Ovary (tissue), 7 donors: ENCODE measurements at regions not wholly inside any gene's neighbourhood (a gene's known extent, or its start where the extent isn't known, plus 50 kb on each side); places are given as distances from the start of the nearest gene placed in this dataset.

Experiments
- DNase-seq, 5 donors: peaks; one replicate each; pipeline ENCODE4 v3.0.0-alpha.2; 2019 to 2020
- H3K27ac ChIP-seq, 2 donors: fragments of 200-600 bp; one replicate each; pipeline versions ENCODE4 v1.5.1 to v1.8.0; 2019 to 2022
- H3K27me3 ChIP-seq: fragments of 200-600 bp; one replicate; pipeline ENCODE4 v1.8.0; 2022
- H3K36me3 ChIP-seq: fragments of 200-600 bp; sonication (generic); one replicate; pipeline ENCODE4 v1.5.1; 2019
- H3K4me1 ChIP-seq: one replicate; pipeline ENCODE4 v1.8.1; 2013; ENCODE audit warnings: mild to moderate bottlenecking, moderate library complexity; ENCODE audit not compliant: insufficient read depth
- H3K4me3 ChIP-seq: fragments of 200-600 bp; sonication (generic); one replicate; pipeline ENCODE4 v1.5.1; 2017
- H3K9me3 ChIP-seq, 2 donors: fragments of 200-600 bp in 1 of 2; sonication (generic) in 1 of 2; one replicate each; pipeline versions ENCODE4 v1.5.1 to v1.8.1; 2013 to 2019; ENCODE audit warnings: mild to moderate bottlenecking in 1 of 2, moderate library complexity in 1 of 2
- CTCF ChIP-seq, 3 donors: fragments of 450-650 bp in 2 of 3; fragments of 200-600 bp in 1 of 3; IDR thresholded peaks; one replicate each; pipeline versions ENCODE4 v1.5.1 to v1.8.0; 2016 to 2022; ENCODE audit warnings: antibody characterized with exemption in 3 of 3, mild to moderate bottlenecking in 1 of 3
- EP300 ChIP-seq: sonication (generic); formaldehyde crosslinking; IDR thresholded peaks from one replicate; pipeline ENCODE4 v1.6.1; 2017; ENCODE audit warnings: antibody characterized with exemption
- POLR2A ChIP-seq: fragments of 450-650 bp; IDR thresholded peaks from one replicate; pipeline ENCODE4 v1.6.1; 2017; ENCODE audit warnings: antibody characterized with exemption, mild to moderate bottlenecking, moderate library complexity
- WGBS, 3 donors: extraction: QIAGEN DNeasy Blood & Tissue Kit in 1 of 3; methylation state at CpG; one replicate each; pipeline versions ENCODE4 v1.1.5 to v1.1.7; 2013 to 2017; 5-methylcytosine and 5-hydroxymethylcytosine counted together
- intact Hi-C, 4 donors: fragments of 100-400 bp; cut with DNase I; formaldehyde crosslinking; loops; one replicate each; pipeline versions ENCODE4 v1.11.0 to v1.15.1; 2022 to 2023
- donor health status: DM: no; HTN: no; CAD: no; lungs with moderate emphysema.
- donor health status: DM: no; HTN: no; CAD: no.
- donor health status: Bipolar disorder and iron deficiency.
- donor health status: DM: no; HTN: no; CAD: no.
- donor health status: DM: yes; HTN: yes; CAD: no.

- Histone ChIP-seq H3K36me3 (no peaks in the 10 kb centered on the region), H3K4me3 (no peak overlapping the region), H3K27ac (no peak overlapping the region), H3K9me3 (no peaks in the 10 kb centered on the region), H3K4me1 (peaks cover 3% of the 10 kb centered on the region), H3K27me3 (no peaks in the 10 kb centered on the region)
- DNase-seq, result no peak
- TF ChIP-seq CTCF (IDR thresholded peaks at IDR 0.05) (no peak), EP300 (no peak), POLR2A (no peak)
- WGBS, 3 donors, result 92 to 99% (median 97%) methylated on average over 4 of the region's 4 CpGs
- intact Hi-C loops, result no loop called here
Measured at GRCh38 chr10:3432081-3432825, 259.7 kb upstream of the PITRM1 start.

GRCh38 chr10:3430501-3430900 is 257.9 kb upstream of the PITRM1 start:
- no peak overlapping the region for H3K4me3 ChIP-seq
- WGBS, 3 donors, result 90 to 100% (median 96%) methylated on average over 1 of the region's 1 CpG
- no peaks in the 10 kb centered on the region for H3K9me3 ChIP-seq
- intact Hi-C loops, result no loop called here
- no peaks in the 10 kb centered on the region for H3K27me3 ChIP-seq
- no peaks in the 10 kb centered on the region for H3K36me3 ChIP-seq
- no peak for TF ChIP-seq EP300
- TF ChIP-seq POLR2A, result no peak
- TF ChIP-seq CTCF (IDR thresholded peaks at IDR 0.05), result no peak
- no peak overlapping the region for H3K27ac ChIP-seq
- H3K4me1 ChIP-seq, result peaks cover 3% of the 10 kb centered on the region
- no peak for DNase-seq

- 17 to 50% (median 27%) methylated on average over 7 of the region's 7 CpGs for WGBS, 3 donors
- no peaks in the 10 kb centered on the region for H3K36me3 ChIP-seq
- no peaks in the 10 kb centered on the region for H3K27me3 ChIP-seq
- TF ChIP-seq CTCF (IDR thresholded peaks at IDR 0.05), result no peak
- TF ChIP-seq POLR2A, result no peak
- no peak for TF ChIP-seq EP300
- no peak overlapping the region for H3K27ac ChIP-seq
- H3K4me3 ChIP-seq, result no peak overlapping the region
- H3K9me3 ChIP-seq, result no peaks in the 10 kb centered on the region
- no peak for DNase-seq
- intact Hi-C loops, result no loop called here
- H3K4me1 ChIP-seq, result peaks cover 3% of the 10 kb centered on the region
Measured at GRCh38 chr10:3429676-3430075, 257.1 kb upstream of the PITRM1 start.

- H3K4me3 ChIP-seq, result no peak overlapping the region
- TF ChIP-seq EP300, result no peak
- TF ChIP-seq POLR2A, result no peak
- no peak for TF ChIP-seq CTCF (IDR thresholded peaks at IDR 0.05)
- WGBS, 3 donors, result 85 to 91% (median 90%) methylated on average over 3 of the region's 3 CpGs
- no peak for DNase-seq
- H3K9me3 ChIP-seq, result no peaks in the 10 kb centered on the region
- intact Hi-C loops, result no loop called here
- no peaks in the 10 kb centered on the region for H3K27me3 ChIP-seq
- no peaks in the 10 kb centered on the region for H3K36me3 ChIP-seq
- peaks cover 3% of the 10 kb centered on the region for H3K4me1 ChIP-seq
- no peak overlapping the region for H3K27ac ChIP-seq
Measured at GRCh38 chr10:3428826-3429225, 256.2 kb upstream of the PITRM1 start.
